Ishikawa (cell line): ENCODE measurements at regions not wholly inside any gene's neighbourhood (a gene's known extent, or its start where the extent isn't known, plus 50 kb on each side); places are given as distances from the start of the nearest gene placed in this dataset.

Source experiments
- EP300 ChIP-seq: IDR thresholded peaks from 2 replicates; pipeline ENCODE4 v1.6.1; 2012; ENCODE audit warnings: borderline replicate concordance
- TAF1 ChIP-seq: IDR thresholded peaks from 2 replicates; pipeline ENCODE4 v1.6.1; 2012; ENCODE audit warnings: low read depth, mild to moderate bottlenecking

DNA sequence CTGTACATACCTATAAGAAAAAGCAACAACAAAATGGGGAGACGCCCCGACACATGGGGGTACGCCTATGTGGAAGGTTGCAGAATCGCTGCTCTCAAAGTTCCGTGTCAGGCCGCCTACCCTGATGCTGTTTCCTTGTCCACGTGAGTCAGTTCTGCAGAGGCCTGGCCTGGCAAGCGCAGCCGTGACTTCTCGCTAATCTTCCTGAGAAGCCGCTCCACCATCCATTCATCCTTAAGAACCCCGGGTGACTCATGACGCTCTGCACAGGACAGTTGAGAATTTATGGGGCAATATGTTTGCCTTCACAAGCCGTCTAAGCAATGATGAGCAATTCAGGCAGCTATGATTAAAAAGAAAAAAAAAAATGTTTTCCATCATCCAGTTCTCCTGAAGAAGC, 122.3 kb upstream of the TMPRSS2 start:
- TF ChIP-seq TAF1: no peak
- peak; percentile 31; the same call in 1 of the 2 replicates for TF ChIP-seq EP300
